GM12891 (cell line): ENCODE measurements at regions not wholly inside any gene's neighbourhood (a gene's known extent, or its start where the extent isn't known, plus 50 kb on each side); places are given as distances from the start of the nearest gene placed in this dataset.

Source experiments
- POLR2A ChIP-seq: IDR thresholded peaks from 2 replicates; pipeline ENCODE4 v1.6.1; 2011; ENCODE audit warnings: low read depth, low read length, control low read depth
- POLR2AphosphoS5 ChIP-seq: IDR thresholded peaks from 2 replicates; pipeline ENCODE4 v1.6.1; 2011; ENCODE audit warnings: low read depth, low read length, control low read depth
- POU2F2 ChIP-seq: IDR thresholded peaks from 2 replicates; pipeline ENCODE4 v1.6.1; 2011; ENCODE audit warnings: low read depth, mild to moderate bottlenecking, control low read depth, low read length, moderate library complexity
- TAF1 ChIP-seq: IDR thresholded peaks from 2 replicates; pipeline ENCODE4 v1.6.1; 2011; ENCODE audit warnings: low read depth, low read length, control low read depth

DNA sequence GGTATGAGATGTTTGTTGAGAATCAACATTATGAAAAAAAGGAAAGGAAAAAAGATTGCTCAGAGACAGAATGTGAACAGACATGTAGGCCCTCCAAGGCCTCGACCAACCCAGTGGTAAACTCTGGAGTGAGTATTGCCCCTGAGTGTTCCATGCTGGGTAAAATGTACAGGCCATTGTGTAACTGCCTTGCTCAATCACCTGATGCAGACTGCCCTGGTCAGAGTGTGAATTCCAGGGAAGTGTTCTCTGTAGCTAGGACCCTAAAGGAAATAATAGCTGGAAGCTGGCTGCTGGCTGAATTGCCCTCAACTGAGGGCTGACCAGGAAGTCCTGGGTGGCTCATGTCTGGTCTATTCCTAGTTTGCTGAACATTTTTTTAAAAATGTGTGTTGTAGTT is 1081.4 kb upstream of the LRFN5 start:
- TF ChIP-seq POLR2AphosphoS5, result no peak
- no peak for TF ChIP-seq POLR2A
- TF ChIP-seq POU2F2, result no peak
- TF ChIP-seq TAF1, result no peak
